GM18907 (cell line): ENCODE measurements at regions not wholly inside any gene's neighbourhood (a gene's known extent, or its start where the extent isn't known, plus 50 kb on each side); places are given as distances from the start of the nearest gene placed in this dataset.
"Not testable (repeated sequence)": the region's sequence is repeated elsewhere in the genome, so short reads cannot be mapped to it uniquely, and the experiment has no call there.

Experiments used
- ATAC-seq: cut with Tn5 transposase; IDR thresholded peaks from one replicate; pipeline ENCODE4 v1.9.1; 2021; ENCODE audit warnings: mild to moderate bottlenecking, moderate library complexity; ENCODE audit not compliant: unreplicated experiment

- ATAC-seq: no peak
These were observed 218.3 kb upstream of the EEF2KMT start for GRCh38 chr16:5315914-5316313.

DNA sequence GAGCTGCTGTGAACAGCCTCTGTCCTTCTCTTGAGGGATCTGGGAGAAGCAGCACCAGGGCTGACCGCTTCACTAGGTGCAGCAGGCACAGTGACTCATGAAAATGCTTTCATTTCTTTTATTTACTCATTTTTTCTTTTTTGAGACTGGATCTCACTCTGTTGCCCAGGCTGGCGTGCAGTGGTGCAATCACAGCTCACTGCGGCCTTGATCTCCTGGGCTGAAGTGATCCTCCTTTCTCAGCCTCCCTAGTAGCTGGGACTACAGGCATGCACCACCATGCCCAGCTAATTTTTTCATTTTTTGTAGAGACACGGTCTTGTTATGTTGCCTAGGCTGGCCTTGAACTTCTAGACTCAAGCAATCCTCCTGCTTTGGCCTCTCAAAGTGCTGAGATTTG, 216.8 kb upstream of the EEF2KMT start:
- ATAC-seq: no peak

DNA sequence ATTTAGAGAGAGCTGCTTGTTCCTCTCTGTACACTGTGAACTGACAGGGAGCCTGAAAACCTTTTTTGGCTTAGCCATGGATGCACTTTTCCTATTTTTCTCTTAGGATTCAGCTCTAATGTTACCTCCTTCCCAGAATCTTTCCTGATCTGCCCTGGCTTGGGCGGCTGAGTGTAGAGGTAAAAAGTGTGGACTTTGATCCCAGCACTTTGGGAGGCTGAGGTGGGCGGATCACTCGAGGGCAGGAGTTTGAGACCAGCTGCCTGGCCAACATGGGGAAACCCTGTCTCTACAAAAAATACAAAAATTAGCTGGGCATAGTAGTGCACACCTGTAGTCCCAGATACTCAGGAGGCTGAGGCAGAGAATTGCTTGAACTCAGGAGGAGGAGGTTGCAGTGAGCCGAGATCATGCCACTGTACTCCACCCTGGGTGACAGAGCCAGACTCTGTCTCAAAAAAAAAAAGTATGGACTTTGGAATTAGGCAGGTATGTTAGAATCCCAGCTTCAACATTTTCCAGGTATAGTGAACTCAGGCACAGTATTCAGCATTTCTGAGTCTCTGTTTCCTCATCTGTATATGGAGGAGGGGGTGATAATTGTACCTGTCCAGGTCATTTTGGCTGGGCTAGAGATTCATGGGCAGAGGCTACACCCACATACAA, 212.5 kb upstream of the EEF2KMT start:
- ATAC-seq: no peak

DNA sequence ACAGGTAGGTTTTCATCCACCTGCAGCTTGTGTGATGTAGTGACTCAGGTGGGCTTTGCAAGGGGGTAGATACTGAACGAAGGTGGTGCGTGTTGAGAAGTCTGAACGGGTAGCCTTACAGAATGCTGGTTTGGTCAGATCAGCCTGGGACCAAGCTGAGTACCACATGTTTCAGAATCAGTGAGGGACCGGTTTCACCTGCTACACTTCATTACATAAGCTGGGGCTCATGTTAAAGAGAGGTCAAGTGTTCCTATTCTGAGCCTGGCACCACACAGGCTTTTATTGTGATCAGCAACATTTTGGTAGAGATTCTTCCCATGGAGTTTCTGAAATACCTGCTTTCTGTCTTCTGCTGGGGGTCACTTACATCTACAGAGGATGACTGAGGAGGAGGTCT, 207.4 kb upstream of the EEF2KMT start:
- ATAC-seq: no peak

DNA sequence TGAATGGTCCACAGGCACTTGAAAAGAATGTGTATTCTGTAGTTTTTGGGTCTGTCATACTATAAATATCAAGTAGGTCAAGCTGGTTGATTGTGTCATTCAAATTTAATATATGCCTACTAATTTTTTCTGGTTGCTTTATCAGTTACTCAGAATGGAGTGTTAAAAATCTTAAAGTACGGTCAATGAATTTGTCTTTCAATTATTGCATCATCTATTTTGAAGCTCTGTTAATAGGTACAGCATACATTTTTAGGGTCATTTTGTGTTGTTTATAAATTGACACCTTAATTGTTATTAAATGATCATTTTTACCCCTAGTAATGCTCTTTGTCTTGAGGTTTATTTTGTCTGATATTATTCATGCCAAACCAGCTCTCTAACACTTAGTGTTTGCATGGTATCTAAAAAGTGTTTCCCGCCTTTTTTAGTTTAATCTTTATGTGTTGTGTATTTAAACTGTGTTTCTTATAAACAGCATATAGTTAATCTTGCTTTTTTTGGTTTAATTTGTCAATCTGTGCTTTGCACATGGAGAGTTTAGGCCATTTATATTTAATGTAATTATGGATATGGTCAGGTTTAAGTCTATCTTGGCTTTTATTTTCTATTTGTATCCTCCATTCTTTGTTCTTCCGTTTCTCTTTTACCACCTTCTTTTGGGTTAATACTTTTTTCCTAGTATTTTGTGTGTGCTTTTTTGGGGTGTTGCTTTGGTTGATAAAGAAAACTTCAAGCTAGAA, 204.9 kb upstream of the EEF2KMT start:
- ATAC-seq: no peak

- no peak for ATAC-seq
These were observed 200.6 kb upstream of the EEF2KMT start for GRCh38 chr16:5298202-5298601.

DNA sequence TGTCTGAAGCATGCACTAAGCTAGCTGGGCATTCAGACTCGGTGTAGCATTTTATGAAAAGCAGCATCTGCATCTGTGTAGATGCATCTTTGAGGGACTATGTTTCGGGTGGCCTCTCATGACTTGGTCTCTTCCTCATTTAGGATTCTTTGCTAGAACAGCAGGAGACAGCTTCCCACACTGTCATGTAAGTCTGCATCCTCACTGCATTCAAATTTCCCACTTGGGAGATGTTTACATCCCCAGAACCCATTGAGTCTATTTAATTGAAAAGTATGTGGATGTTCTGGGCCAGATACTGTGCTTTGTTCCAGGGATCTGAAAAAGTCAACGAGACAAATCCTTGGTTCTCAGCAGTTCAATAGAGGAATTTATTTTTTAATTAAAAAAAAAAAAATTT, 198.6 kb upstream of the EEF2KMT start:
- no peak for ATAC-seq

DNA sequence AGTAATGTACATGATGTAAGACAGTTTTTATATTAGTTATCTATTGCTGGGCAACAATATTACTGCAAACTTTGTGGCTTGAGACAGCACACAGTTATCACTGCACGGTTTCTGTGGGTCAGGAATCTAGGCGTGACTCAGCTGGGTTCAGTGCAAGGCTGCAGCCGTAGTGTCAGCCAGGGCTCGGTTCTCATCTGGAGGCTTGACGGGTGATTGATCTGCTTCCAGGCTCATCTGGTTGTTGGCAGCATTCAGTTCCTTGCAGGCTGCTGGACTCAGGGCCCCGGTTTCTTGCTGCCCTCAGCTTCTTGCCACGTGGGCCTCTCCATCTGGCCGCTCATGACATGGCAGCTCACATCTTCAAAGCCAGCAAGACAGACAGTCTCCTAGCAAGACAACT, 197.7 kb upstream of the EEF2KMT start:
- ATAC-seq: not testable (repeated sequence)

- ATAC-seq: not testable (repeated sequence)
These were observed 184.6 kb upstream of the EEF2KMT start for GRCh38 chr16:5282152-5282551.

GRCh38 chr16:5257462-5257861, 159.9 kb upstream of the EEF2KMT start:
- no peak for ATAC-seq

- no peak for ATAC-seq
These were observed 155.2 kb upstream of the EEF2KMT start for GRCh38 chr16:5252791-5253190.

GRCh38 chr16:5247403-5247802, 149.8 kb upstream of the EEF2KMT start:
- ATAC-seq: not testable (repeated sequence)

- ATAC-seq: not testable (repeated sequence)
These were observed 142.7 kb upstream of the EEF2KMT start for GRCh38 chr16:5240278-5240626.

DNA sequence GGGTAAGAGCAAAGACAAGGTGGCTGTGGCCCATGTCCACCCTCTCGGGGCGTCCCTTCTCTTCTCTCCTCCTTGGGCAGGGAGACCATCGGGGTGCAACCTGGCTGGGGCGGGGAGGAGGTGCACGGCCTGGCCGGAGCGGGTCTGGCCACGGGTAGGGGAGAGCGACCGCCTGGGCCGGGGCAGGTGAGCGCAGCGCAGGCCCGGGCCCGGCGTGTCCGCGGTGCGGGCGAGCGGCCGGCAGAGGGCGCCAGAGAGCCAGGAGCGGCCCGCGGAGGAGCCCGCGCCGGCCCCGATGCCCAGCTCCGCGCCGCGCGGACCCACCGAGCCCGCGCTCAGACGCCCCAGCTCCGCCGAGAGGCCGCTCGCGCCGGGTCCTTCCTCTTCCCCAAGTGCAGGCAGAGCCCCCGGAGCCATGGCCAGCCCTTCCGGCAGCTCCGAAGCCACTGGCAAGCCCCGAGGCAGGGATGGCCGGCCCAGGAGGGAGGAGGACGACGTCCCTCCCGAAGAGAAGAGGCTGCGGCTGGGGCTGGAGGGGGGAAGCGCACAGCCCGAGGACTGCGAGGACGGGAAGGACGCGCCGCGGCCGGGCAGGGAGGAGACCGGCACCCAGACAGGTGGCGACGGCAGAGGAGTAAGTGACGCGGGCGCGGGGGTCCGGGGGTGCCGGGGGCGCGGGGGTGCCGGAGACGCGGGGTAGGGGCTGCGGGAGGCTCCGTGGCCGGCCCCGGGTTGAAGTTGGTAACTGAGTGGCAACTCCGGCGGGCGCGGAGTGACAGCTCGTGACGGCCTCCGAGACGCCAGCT, 142.1 kb upstream of the EEF2KMT start:
- ATAC-seq: not testable (repeated sequence)

GRCh38 chr16:5235119-5235518, 137.5 kb upstream of the EEF2KMT start:
- no peak for ATAC-seq

GRCh38 chr16:5234295-5235050, 136.9 kb upstream of the EEF2KMT start:
- no peak for ATAC-seq

DNA sequence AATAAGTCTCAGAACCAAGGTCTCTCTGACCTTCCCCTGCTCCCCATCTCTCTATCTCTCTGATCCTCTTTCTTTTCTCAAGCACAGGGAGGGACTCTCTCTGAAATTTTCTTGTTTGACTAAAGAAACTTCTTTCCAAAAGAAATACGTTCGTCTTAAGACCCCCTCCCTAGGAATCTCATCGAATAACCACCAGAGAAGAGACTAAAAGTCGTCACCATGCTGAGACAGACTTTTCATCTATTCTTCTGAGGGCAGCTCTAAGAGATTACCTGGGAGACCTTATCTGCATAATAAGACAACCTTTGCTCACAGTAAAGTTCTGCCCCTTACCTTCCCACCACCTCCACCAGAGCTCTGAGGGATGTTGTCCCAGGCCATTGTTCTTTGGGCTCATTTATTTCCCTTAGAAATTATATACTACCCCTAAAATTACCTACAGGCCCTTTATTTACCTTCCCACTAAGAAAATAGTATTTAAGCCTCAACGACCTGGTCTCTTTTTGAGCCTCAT, 133.7 kb upstream of the EEF2KMT start:
- no peak for ATAC-seq

- ATAC-seq: no peak
These were observed 130.8 kb upstream of the EEF2KMT start for GRCh38 chr16:5228369-5228768.

GRCh38 chr16:5225931-5226655, 128.5 kb upstream of the EEF2KMT start:
- ATAC-seq: no peak

GRCh38 chr16:5222761-5223160, 125.2 kb upstream of the EEF2KMT start:
- no peak for ATAC-seq
